ENCODE measurements at regions not wholly inside any gene's neighbourhood (a gene's known extent, or its start where the extent isn't known, plus 50 kb on each side); places are given as distances from the start of the nearest gene placed in this dataset.
A peak's percentile ranks its signal among the peaks of the same experiment; 100 is the strongest.

DNA sequence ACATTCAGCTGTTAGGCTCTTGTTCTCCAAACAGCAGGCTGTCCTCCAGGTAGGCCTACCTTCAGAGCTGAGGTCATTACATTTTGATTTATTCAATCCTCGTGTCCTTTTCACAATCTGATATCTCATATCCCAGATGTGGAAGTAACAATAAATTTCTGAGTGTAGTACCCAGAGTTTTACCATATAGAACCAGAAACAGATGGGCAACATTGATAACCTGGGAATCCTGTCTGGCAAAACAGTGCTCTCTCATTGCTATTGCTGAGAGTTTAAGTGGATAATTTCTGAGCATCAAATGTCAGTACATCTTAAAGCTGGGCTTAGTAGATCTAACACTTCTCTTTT is 1007.8 kb downstream of the REEP3 start:
- TF ChIP-seq ZFP3 (CRISPR knock-in tag; IDR thresholded peaks at IDR 0.05) (no peak), TCF4 (CRISPR knock-in tag; IDR thresholded peaks at IDR 0.05; ENCODE audit: borderline replicate concordance) (peak; percentile 60; the same call in 1 of the 2 replicates), ESRRG (CRISPR knock-in tag; IDR thresholded peaks at IDR 0.05) (no peak), ZC3H10 (CRISPR knock-in tag; IDR thresholded peaks at IDR 0.05) (no peak), ZNF70 (CRISPR knock-in tag; IDR thresholded peaks at IDR 0.05) (no peak), ARNTL (CRISPR knock-in tag; IDR thresholded peaks at IDR 0.05; ENCODE audit: borderline replicate concordance, low read depth) (no peak), GLIS3 (CRISPR knock-in tag; IDR thresholded peaks at IDR 0.05) (no peak), ZFP30 (CRISPR knock-in tag; IDR thresholded peaks at IDR 0.05) (no peak), ISL1 (CRISPR knock-in tag; IDR thresholded peaks at IDR 0.05) (no peak), SNAI2 (CRISPR knock-in tag; IDR thresholded peaks at IDR 0.05) (no peak)
- TF ChIP-seq, protein P1, sequence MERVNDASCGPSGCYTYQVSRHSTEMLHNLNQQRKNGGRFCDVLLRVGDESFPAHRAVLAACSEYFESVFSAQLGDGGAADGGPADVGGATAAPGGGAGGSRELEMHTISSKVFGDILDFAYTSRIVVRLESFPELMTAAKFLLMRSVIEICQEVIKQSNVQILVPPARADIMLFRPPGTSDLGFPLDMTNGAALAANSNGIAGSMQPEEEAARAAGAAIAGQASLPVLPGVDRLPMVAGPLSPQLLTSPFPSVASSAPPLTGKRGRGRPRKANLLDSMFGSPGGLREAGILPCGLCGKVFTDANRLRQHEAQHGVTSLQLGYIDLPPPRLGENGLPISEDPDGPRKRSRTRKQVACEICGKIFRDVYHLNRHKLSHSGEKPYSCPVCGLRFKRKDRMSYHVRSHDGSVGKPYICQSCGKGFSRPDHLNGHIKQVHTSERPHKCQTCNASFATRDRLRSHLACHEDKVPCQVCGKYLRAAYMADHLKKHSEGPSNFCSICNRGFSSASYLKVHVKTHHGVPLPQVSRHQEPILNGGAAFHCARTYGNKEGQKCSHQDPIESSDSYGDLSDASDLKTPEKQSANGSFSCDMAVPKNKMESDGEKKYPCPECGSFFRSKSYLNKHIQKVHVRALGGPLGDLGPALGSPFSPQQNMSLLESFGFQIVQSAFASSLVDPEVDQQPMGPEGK (CRISPR knock-in tag; IDR thresholded peaks at IDR 0.05; ENCODE audit: borderline replicate concordance) = no peak
